BE2C (cell line): ENCODE measurements at regions not wholly inside any gene's neighbourhood (a gene's known extent, or its start where the extent isn't known, plus 50 kb on each side); places are given as distances from the start of the nearest gene placed in this dataset.

Source experiments
- DNase-seq: peaks from one replicate; pipeline ENCODE4 v3.0.0-alpha.2; 2020
- H3K27me3 ChIP-seq: fragments of 250-450 bp; sonication (Bioruptor Pico); 2 replicates; pipeline ENCODE4 v1.5.1; 2020; ENCODE audit warnings: mild to moderate bottlenecking
- H3K36me3 ChIP-seq: fragments of 250-450 bp; sonication (Bioruptor Pico); 2 replicates; pipeline ENCODE4 v1.5.1; 2020; ENCODE audit warnings: mild to moderate bottlenecking
- H3K4me1 ChIP-seq: fragments of 250-450 bp; sonication (Bioruptor Pico); 2 replicates; pipeline ENCODE4 v1.5.1; 2020
- H3K4me3 ChIP-seq: 2 replicates; pipeline ENCODE4 v1.5.1; 2011; ENCODE audit warnings: low read depth, low read length
- H3K9me3 ChIP-seq: fragments of 250-450 bp; sonication (Bioruptor Pico); 2 replicates; pipeline ENCODE4 v1.5.1; 2020
- CTCF ChIP-seq: IDR thresholded peaks from 2 replicates; pipeline ENCODE4 v1.5.1; 2012; ENCODE audit warnings: mild to moderate bottlenecking, low read depth, low read length

DNA sequence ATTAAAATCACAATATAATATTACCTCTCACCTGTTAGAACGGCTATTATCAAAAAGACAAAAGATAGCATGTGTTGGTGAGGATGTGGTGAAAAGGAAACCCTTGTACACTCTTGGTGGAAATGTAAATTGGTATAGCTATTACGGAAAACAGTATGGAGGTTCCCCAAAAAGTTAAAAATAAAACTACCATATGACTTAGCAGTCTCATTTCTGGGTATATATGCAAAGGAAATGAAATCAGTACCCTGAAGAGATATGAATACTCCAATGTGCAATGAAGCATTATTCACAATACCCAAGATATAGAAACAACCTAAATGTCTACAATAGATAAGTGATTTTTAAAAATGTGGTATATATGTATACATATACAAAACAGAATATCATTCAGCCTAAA lies 199.9 kb downstream of the SNX18 start:
- Histone ChIP-seq H3K4me1 (no peaks in the 10 kb centered on the region), H3K36me3 (no peaks in the 10 kb centered on the region), H3K9me3 (no peaks in the 10 kb centered on the region; the same call in 1 of the 2 replicates), H3K27me3 (no peaks in the 10 kb centered on the region), H3K4me3 (no peak overlapping the region)
- no peak for DNase-seq
- TF ChIP-seq CTCF, result no peak

GRCh38 chr5:54713923-54714581 lies 196.5 kb downstream of the SNX18 start:
- H3K9me3 ChIP-seq, result no peaks in the 10 kb centered on the region; the same call in 1 of the 2 replicates
- H3K4me3 ChIP-seq, result no peak overlapping the region
- H3K36me3 ChIP-seq, result no peaks in the 10 kb centered on the region
- no peak for DNase-seq
- TF ChIP-seq CTCF, result no peak
- H3K4me1 ChIP-seq, result no peaks in the 10 kb centered on the region; the same call in none of the 2 replicates
- H3K27me3 ChIP-seq, result no peaks in the 10 kb centered on the region

- H3K4me3 ChIP-seq, result no peak overlapping the region
Measured at GRCh38 chr5:54709096-54709495, 191.5 kb downstream of the SNX18 start.

GRCh38 chr5:54707841-54708240 lies 190.3 kb downstream of the SNX18 start:
- Histone ChIP-seq H3K4me1 (no peaks in the 10 kb centered on the region; the same call in none of the 2 replicates), H3K27me3 (no peaks in the 10 kb centered on the region), H3K9me3 (no peaks in the 10 kb centered on the region), H3K4me3 (no peak overlapping the region), H3K36me3 (no peaks in the 10 kb centered on the region)
- DNase-seq, result no peak
- no peak for TF ChIP-seq CTCF

More at GRCh38 chr5:54709096-54709495, 191.5 kb downstream of the SNX18 start:
- Histone ChIP-seq H3K9me3 (no peaks in the 10 kb centered on the region; the same call in 1 of the 2 replicates), H3K36me3 (no peaks in the 10 kb centered on the region), H3K27me3 (no peaks in the 10 kb centered on the region), H3K4me1 (no peaks in the 10 kb centered on the region; the same call in none of the 2 replicates)
- no peak for TF ChIP-seq CTCF
- DNase-seq, result no peak

DNA sequence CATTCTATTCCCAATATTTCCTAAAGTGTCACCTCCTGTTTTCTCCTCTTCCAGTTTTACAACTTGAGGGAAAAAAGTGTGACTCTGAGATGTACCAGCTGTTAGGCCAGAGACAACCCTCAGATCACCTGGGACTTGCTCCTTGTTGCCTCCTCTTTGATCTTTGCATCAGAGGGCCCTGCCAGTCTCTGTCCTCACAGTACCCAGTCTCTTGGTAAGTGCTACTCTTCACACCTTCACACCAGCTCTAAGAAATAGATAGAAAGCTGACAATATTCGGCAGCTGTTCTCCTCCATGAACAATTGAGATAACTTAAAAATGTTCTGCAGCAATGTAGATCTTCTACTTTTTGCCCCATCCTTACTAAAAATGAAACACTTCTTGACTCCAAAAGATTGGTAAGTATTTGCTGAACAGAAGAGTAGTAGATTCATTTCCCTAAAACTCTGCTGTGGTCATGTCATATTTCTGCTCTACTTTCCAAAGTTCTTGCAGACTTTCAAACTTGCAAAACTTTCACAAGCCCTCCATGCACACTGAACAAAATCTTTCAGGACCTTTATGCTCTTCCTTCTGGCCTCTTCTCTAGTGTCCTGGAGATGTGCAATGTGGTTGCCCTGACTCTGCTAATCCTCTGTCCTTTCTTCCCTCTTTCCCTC lies 188.6 kb downstream of the SNX18 start:
- no peaks in the 10 kb centered on the region for H3K9me3 ChIP-seq
- TF ChIP-seq CTCF, result no peak
- H3K4me3 ChIP-seq, result no peak overlapping the region
- no peaks in the 10 kb centered on the region for H3K27me3 ChIP-seq
- DNase-seq, result no peak
- no peaks in the 10 kb centered on the region; the same call in 1 of the 2 replicates for H3K4me1 ChIP-seq
- H3K36me3 ChIP-seq, result no peaks in the 10 kb centered on the region

GRCh38 chr5:54704825-54705224 lies 187.3 kb downstream of the SNX18 start:
- Histone ChIP-seq H3K4me1 (no peaks in the 10 kb centered on the region; the same call in 1 of the 2 replicates), H3K9me3 (no peaks in the 10 kb centered on the region), H3K36me3 (no peaks in the 10 kb centered on the region), H3K27me3 (no peaks in the 10 kb centered on the region), H3K4me3 (no peak overlapping the region)
- no peak for TF ChIP-seq CTCF
- no peak for DNase-seq
